ENCODE measurements at regions not wholly inside any gene's neighbourhood (a gene's known extent, or its start where the extent isn't known, plus 50 kb on each side); places are given as distances from the start of the nearest gene placed in this dataset.

- DNase-seq (ENCODE audit: low spot score) = no peak
- TF ChIP-seq CTCF (IDR thresholded peaks at IDR 0.05; ENCODE audit: extremely low read depth, missing control alignments) = no peak
These were observed 553.5 kb downstream of the HACE1 start for GRCh38 chr6:104306211-104306610.

- no peak for DNase-seq (ENCODE audit: low spot score)
- no peak for TF ChIP-seq CTCF (IDR thresholded peaks at IDR 0.05; ENCODE audit: extremely low read depth, missing control alignments)
These were observed 554.5 kb downstream of the HACE1 start for GRCh38 chr6:104305206-104305605.

GRCh38 chr6:104301951-104302350 lies 557.8 kb downstream of the HACE1 start:
- TF ChIP-seq CTCF (IDR thresholded peaks at IDR 0.05; ENCODE audit: extremely low read depth, missing control alignments) = no peak
- DNase-seq (ENCODE audit: low spot score) = no peak

- TF ChIP-seq CTCF (IDR thresholded peaks at IDR 0.05; ENCODE audit: extremely low read depth, missing control alignments) = no peak
These were observed 573.1 kb downstream of the HACE1 start for GRCh38 chr6:104286641-104287040.

GRCh38 chr6:104284872-104285271 lies 574.8 kb downstream of the HACE1 start:
- no peak for TF ChIP-seq CTCF (IDR thresholded peaks at IDR 0.05; ENCODE audit: extremely low read depth, missing control alignments)
- DNase-seq (ENCODE audit: low spot score) = no peak

More at GRCh38 chr6:104286641-104287040, 573.1 kb downstream of the HACE1 start:
- DNase-seq (ENCODE audit: low spot score) = no peak

GRCh38 chr6:104282581-104282980 lies 577.1 kb downstream of the HACE1 start:
- TF ChIP-seq CTCF (IDR thresholded peaks at IDR 0.05; ENCODE audit: extremely low read depth, missing control alignments) = no peak
- no peak for DNase-seq (ENCODE audit: low spot score)

- DNase-seq (ENCODE audit: low spot score) = peak; percentile 8
These were observed 578.3 kb downstream of the HACE1 start for GRCh38 chr6:104281370-104281769.

More at GRCh38 chr6:104281370-104281769, 578.3 kb downstream of the HACE1 start:
- no peak for TF ChIP-seq CTCF (IDR thresholded peaks at IDR 0.05; ENCODE audit: extremely low read depth, missing control alignments)
